Fibroblast of villous mesenchyme (primary cell): ENCODE measurements at regions not wholly inside any gene's neighbourhood (a gene's known extent, or its start where the extent isn't known, plus 50 kb on each side); places are given as distances from the start of the nearest gene placed in this dataset.

Experiments used
- DNase-seq: peaks from one replicate; pipeline ENCODE4 v3.0.0-alpha.2; 2010; ENCODE audit warnings: low read depth
- H3K4me3 ChIP-seq: 2 replicates; pipeline ENCODE4 v1.5.1; 2011; ENCODE audit warnings: low read depth, mild to moderate bottlenecking, low read length
- TF ChIP-seq, protein P1 (sequence below): IDR thresholded peaks from 2 replicates; pipeline ENCODE4 v1.5.1; 2012; ENCODE audit warnings: low read depth, mild to moderate bottlenecking, low read length; ENCODE audit not compliant: insufficient read depth

GRCh38 chr1:81650776-81651175 lies 150.0 kb upstream of the ADGRL2 start:
- TF ChIP-seq, protein P1, sequence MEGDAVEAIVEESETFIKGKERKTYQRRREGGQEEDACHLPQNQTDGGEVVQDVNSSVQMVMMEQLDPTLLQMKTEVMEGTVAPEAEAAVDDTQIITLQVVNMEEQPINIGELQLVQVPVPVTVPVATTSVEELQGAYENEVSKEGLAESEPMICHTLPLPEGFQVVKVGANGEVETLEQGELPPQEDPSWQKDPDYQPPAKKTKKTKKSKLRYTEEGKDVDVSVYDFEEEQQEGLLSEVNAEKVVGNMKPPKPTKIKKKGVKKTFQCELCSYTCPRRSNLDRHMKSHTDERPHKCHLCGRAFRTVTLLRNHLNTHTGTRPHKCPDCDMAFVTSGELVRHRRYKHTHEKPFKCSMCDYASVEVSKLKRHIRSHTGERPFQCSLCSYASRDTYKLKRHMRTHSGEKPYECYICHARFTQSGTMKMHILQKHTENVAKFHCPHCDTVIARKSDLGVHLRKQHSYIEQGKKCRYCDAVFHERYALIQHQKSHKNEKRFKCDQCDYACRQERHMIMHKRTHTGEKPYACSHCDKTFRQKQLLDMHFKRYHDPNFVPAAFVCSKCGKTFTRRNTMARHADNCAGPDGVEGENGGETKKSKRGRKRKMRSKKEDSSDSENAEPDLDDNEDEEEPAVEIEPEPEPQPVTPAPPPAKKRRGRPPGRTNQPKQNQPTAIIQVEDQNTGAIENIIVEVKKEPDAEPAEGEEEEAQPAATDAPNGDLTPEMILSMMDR, result no peak

DNA sequence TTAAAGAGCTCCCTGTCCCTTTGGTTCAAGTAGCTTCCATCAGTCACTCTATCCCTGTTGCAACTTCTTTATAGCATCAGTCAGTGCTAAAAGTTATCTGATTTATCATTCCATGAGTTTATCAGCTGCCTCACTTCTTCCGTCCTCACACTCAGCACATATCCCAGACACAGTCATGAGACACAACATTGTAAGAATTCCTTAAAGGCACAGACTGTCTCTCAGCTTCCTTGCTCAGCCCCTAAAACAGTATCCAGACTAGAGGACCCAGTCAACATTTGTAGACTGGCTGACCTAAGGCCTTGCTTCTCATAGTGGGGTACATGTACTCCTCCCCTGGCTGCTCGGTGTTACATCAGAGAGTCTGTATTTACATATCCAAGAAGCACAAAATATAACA lies 164.9 kb upstream of the ADGRL2 start:
- peak; percentile 37 for DNase-seq

More at GRCh38 chr1:81650776-81651175, 150.0 kb upstream of the ADGRL2 start:
- no peak overlapping the region for H3K4me3 ChIP-seq
- no peak for DNase-seq

GRCh38 chr1:81634294-81634693 lies 166.4 kb upstream of the ADGRL2 start:
- TF ChIP-seq, protein P1, result no peak
- no peak for DNase-seq
- no peak overlapping the region for H3K4me3 ChIP-seq

More for the DNA sequence above, 164.9 kb upstream of the ADGRL2 start:
- no peak overlapping the region for H3K4me3 ChIP-seq
- TF ChIP-seq, protein P1, result no peak

DNA sequence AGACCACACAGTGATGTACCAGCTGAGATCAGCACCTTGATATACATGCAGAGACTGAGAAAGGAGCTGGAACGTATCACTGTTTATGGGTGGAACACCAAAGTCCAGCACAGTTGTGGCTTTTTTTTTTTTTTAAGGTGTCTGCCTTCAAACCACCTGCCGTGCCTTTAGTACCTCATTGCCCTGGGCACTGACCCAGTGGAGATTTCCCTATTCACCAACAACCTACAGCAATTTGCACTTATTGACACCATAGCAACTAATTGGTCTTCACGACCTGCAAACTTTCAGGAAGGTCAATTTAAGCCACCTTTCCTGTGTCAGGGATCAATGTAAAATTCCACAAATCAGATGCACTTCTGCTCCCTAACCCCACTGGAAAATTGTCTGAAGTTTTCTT lies 181.6 kb upstream of the ADGRL2 start:
- TF ChIP-seq, protein P1, result no peak
- no peak overlapping the region for H3K4me3 ChIP-seq
- DNase-seq, result no peak

GRCh38 chr1:81618376-81618775 lies 182.4 kb upstream of the ADGRL2 start:
- H3K4me3 ChIP-seq, result no peak overlapping the region
- DNase-seq, result no peak
- TF ChIP-seq, protein P1, result no peak

GRCh38 chr1:81617308-81617967 lies 183.3 kb upstream of the ADGRL2 start:
- peak; percentile 36 for DNase-seq
- TF ChIP-seq, protein P1, result no peak
- H3K4me3 ChIP-seq, result no peak overlapping the region

GRCh38 chr1:81613803-81614202 lies 186.9 kb upstream of the ADGRL2 start:
- TF ChIP-seq, protein P1, result no peak
- no peak for DNase-seq
- H3K4me3 ChIP-seq, result no peak overlapping the region
